ENCODE measurements at regions not wholly inside any gene's neighbourhood (a gene's known extent, or its start where the extent isn't known, plus 50 kb on each side); places are given as distances from the start of the nearest gene placed in this dataset.

DNA sequence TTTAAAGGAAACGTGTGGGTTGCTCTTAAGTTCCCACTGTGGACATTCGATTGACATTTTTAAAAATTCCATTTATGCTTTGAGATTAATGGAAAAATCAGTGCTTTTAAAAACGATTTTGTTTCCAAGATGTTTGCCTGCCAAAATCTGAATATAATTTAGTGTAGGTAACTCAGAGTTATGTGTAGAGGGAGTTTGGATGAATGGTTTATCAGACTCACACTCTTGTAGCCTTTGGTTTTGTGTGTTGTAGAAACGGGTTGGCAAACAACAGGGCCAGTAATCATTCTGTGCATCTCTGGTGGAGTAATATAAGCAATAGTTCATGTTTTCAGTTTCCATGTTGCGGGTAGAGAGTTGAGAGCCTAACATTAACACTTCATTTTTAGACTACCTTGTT, 140.6 kb downstream of the RPS12 start:
- no peak overlapping the region for H3K4me3 ChIP-seq
- no peak overlapping the region for H2AFZ ChIP-seq
- H3K27me3 ChIP-seq: peaks cover 6% of the 10 kb centered on the region
- no peaks in the 10 kb centered on the region for H3K9me2 ChIP-seq (replicated peaks; ENCODE audit: insufficient read depth)
- WGBS (ENCODE audit: low lambda C conversion rate, missing lambda C conversion rate): 86% methylated on average over 5 of the region's 5 CpGs
- no peak for TF ChIP-seq EZH2 (IDR thresholded peaks at IDR 0.05; ENCODE audit: borderline replicate concordance)
- TF ChIP-seq, protein P1, sequence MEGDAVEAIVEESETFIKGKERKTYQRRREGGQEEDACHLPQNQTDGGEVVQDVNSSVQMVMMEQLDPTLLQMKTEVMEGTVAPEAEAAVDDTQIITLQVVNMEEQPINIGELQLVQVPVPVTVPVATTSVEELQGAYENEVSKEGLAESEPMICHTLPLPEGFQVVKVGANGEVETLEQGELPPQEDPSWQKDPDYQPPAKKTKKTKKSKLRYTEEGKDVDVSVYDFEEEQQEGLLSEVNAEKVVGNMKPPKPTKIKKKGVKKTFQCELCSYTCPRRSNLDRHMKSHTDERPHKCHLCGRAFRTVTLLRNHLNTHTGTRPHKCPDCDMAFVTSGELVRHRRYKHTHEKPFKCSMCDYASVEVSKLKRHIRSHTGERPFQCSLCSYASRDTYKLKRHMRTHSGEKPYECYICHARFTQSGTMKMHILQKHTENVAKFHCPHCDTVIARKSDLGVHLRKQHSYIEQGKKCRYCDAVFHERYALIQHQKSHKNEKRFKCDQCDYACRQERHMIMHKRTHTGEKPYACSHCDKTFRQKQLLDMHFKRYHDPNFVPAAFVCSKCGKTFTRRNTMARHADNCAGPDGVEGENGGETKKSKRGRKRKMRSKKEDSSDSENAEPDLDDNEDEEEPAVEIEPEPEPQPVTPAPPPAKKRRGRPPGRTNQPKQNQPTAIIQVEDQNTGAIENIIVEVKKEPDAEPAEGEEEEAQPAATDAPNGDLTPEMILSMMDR (IDR thresholded peaks at IDR 0.05; ENCODE audit: poor library complexity): no peak
- no peak for TF ChIP-seq EZH2phosphoT487 (IDR thresholded peaks at IDR 0.05; ENCODE audit: low read depth, severe bottlenecking, unreplicated experiment)
- no peaks in the 10 kb centered on the region for H3K9me3 ChIP-seq (ENCODE audit: low read depth)
- no peak for DNase-seq (ENCODE audit: low spot score)
- H3K79me2 ChIP-seq: no peaks in the 10 kb centered on the region
- H4K20me1 ChIP-seq (ENCODE audit: insufficient read depth, poor library complexity, severe bottlenecking): no peaks in the 10 kb centered on the region
- no peak overlapping the region for H3K27ac ChIP-seq
- no peaks in the 10 kb centered on the region for H3K36me3 ChIP-seq (replicated peaks; ENCODE audit: insufficient read depth, low read depth)
- no peak overlapping the region for H3K4me2 ChIP-seq
- H3K4me1 ChIP-seq (ENCODE audit: insufficient read depth): peaks cover under 1% of the 10 kb centered on the region

DNA sequence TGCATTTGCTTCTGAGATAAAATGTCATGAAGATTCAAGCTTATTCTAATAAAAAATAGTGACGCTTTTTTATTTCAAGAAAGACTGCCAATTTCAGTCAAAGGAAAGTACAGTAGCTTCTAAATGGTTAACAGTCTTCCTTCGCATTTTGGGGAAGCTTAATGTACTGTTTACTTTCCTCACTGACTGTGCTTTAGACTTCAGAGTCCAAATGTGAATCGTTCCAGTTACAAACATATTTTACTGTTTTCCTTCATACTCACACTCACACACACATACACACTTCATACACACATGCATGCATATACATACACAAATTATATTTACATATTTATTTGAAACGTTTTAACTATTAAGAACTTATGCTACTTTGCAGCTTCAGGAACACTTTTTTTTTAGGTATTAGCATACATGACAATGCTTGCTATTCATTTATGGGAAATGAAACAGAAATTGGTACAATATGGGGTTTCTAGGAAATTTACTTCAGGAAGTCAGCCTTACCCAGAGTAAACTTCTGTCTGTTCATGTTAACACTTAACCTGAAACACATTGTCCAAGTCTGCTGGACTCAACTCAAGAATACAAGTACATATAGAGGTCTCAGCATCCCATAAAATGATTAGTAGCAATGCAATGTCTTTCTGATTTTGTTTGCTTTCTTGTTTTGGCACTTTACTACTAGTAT, 145.4 kb downstream of the RPS12 start:
- no peak overlapping the region for H3K27ac ChIP-seq
- WGBS (ENCODE audit: low lambda C conversion rate, missing lambda C conversion rate): 40% methylated on average over 4 of the region's 4 CpGs
- H3K4me3 ChIP-seq: no peak overlapping the region
- no peaks in the 10 kb centered on the region for H3K36me3 ChIP-seq (replicated peaks; ENCODE audit: insufficient read depth, low read depth)
- DNase-seq (ENCODE audit: low spot score): no peak
- no peak for TF ChIP-seq EZH2phosphoT487 (IDR thresholded peaks at IDR 0.05; ENCODE audit: low read depth, severe bottlenecking, unreplicated experiment)
- TF ChIP-seq, protein P1 (IDR thresholded peaks at IDR 0.05; ENCODE audit: poor library complexity): no peak
- no peak for TF ChIP-seq EZH2 (IDR thresholded peaks at IDR 0.05; ENCODE audit: borderline replicate concordance)
- H3K9me3 ChIP-seq (ENCODE audit: low read depth): no peaks in the 10 kb centered on the region
- H3K9me2 ChIP-seq (replicated peaks; ENCODE audit: insufficient read depth): no peaks in the 10 kb centered on the region
- no peak overlapping the region for H2AFZ ChIP-seq
- no peaks in the 10 kb centered on the region for H4K20me1 ChIP-seq (ENCODE audit: insufficient read depth, poor library complexity, severe bottlenecking)
- peaks cover 6% of the 10 kb centered on the region for H3K27me3 ChIP-seq
- H3K4me2 ChIP-seq: no peak overlapping the region
- H3K4me1 ChIP-seq (ENCODE audit: insufficient read depth): peaks cover 18% of the 10 kb centered on the region
- H3K79me2 ChIP-seq: no peaks in the 10 kb centered on the region

DNA sequence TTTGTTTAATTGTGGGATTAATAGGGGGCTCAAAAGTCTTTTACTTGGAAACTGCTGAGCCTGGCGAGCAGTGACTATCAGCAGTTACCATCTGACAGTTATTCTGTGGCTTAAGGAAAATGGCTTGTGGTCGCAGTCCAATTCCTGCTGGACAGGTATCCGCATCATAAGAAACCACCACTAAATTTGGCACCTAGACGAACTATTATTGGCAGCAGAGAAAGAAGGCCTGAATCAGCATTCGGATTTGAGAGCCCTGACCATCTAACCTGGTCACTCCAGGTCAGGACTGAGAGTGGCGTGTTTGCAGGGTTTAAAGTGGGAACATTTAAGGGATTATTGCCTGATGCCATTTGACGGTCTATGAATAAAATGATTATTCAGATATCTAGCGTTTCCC, 146.4 kb downstream of the RPS12 start:
- H3K9me2 ChIP-seq (replicated peaks; ENCODE audit: insufficient read depth): no peaks in the 10 kb centered on the region
- H3K4me3 ChIP-seq: no peak overlapping the region
- TF ChIP-seq, protein P1 (IDR thresholded peaks at IDR 0.05; ENCODE audit: poor library complexity): no peak
- no peak for TF ChIP-seq EZH2phosphoT487 (IDR thresholded peaks at IDR 0.05; ENCODE audit: low read depth, severe bottlenecking, unreplicated experiment)
- TF ChIP-seq EZH2 (IDR thresholded peaks at IDR 0.05; ENCODE audit: borderline replicate concordance): no peak
- no peaks in the 10 kb centered on the region for H4K20me1 ChIP-seq (ENCODE audit: insufficient read depth, poor library complexity, severe bottlenecking)
- H3K27me3 ChIP-seq: peaks cover 6% of the 10 kb centered on the region
- H3K36me3 ChIP-seq (replicated peaks; ENCODE audit: insufficient read depth, low read depth): no peaks in the 10 kb centered on the region
- 83% methylated on average over 8 of the region's 8 CpGs for WGBS (ENCODE audit: low lambda C conversion rate, missing lambda C conversion rate)
- H3K4me1 ChIP-seq (ENCODE audit: insufficient read depth): peaks cover 18% of the 10 kb centered on the region
- no peak overlapping the region for H3K27ac ChIP-seq
- H3K9me3 ChIP-seq (ENCODE audit: low read depth): no peaks in the 10 kb centered on the region
- H3K4me2 ChIP-seq: no peak overlapping the region
- no peaks in the 10 kb centered on the region for H3K79me2 ChIP-seq
- no peak for DNase-seq (ENCODE audit: low spot score)
- H2AFZ ChIP-seq: no peak overlapping the region
